WTC11 (cell line): ENCODE measurements at regions not wholly inside any gene's neighbourhood (a gene's known extent, or its start where the extent isn't known, plus 50 kb on each side); places are given as distances from the start of the nearest gene placed in this dataset.
A peak's percentile ranks its signal among the peaks of the same experiment; 100 is the strongest.

Experiments used
- ATAC-seq: fragments of 200-7000 bp; cut with Tn5 transposase; 2 replicates; pipeline ENCODE4 v1.10.0; 2021; ENCODE audit warnings: mild to moderate bottlenecking, moderate library complexity
- CTCF ChIA-PET: fragments of 300-600 bp; sonication (Branson Sonifier 250); formaldehyde crosslinking; loops from one replicate; lab custom pipeline; 2021; ENCODE audit warnings: antibody characterized with exemption; lab: Charles Lee
- POLR2A ChIA-PET: fragments of 350-600 bp; sonication (Branson Sonifier 250); formaldehyde crosslinking; loops from one replicate; lab custom pipeline; 2021; ENCODE audit warnings: antibody characterized with exemption; lab: Charles Lee
- DNase-seq: peaks from one replicate; pipeline ENCODE4 v3.0.0; 2021; ENCODE audit warnings: low spot score
- H3K27ac Mint-ChIP-seq: 2 replicates; pipeline ENCODE4 v1.8.0; 2021; ENCODE audit warnings: mixed read lengths
- H3K27me3 Mint-ChIP-seq: 2 replicates; pipeline ENCODE4 v1.8.0; 2021; ENCODE audit warnings: low read depth, mild to moderate bottlenecking, moderate library complexity, mixed read lengths
- H3K36me3 Mint-ChIP-seq: 2 replicates; pipeline ENCODE4 v1.8.0; 2021; ENCODE audit warnings: mixed read lengths
- H3K4me1 Mint-ChIP-seq: 2 replicates; pipeline ENCODE4 v1.8.0; 2022; ENCODE audit warnings: mixed read lengths
- H3K4me3 Mint-ChIP-seq: 2 replicates; pipeline ENCODE4 v1.8.0; 2021; ENCODE audit warnings: mild to moderate bottlenecking, moderate library complexity, mixed read lengths
- H3K9me3 Mint-ChIP-seq: 2 replicates; pipeline ENCODE4 v1.8.0; 2021; ENCODE audit warnings: mixed read lengths
- CREB1 ChIP-seq: sonication (generic); formaldehyde crosslinking; IDR thresholded peaks from 2 replicates; pipeline ENCODE4 v1.8.0; 2023; ENCODE audit warnings: mild to moderate bottlenecking, missing genetic modification reagents
- CREM ChIP-seq: sonication (generic); formaldehyde crosslinking; IDR thresholded peaks from 2 replicates; pipeline ENCODE4 v1.8.1; 2022; ENCODE audit warnings: mild to moderate bottlenecking, missing genetic modification reagents, moderate library complexity
- ELF4 ChIP-seq: sonication (generic); formaldehyde crosslinking; IDR thresholded peaks from 2 replicates; pipeline ENCODE4 v1.8.1; 2022; ENCODE audit warnings: low read depth, mild to moderate bottlenecking, moderate library complexity, missing genetic modification reagents
- EMX1 ChIP-seq: fragments of 250-450 bp; sonication (Bioruptor Pico); IDR thresholded peaks from 2 replicates; pipeline ENCODE4 v1.8.0; 2021; ENCODE audit warnings: mild to moderate bottlenecking
- IRF1 ChIP-seq: sonication (generic); formaldehyde crosslinking; IDR thresholded peaks from 2 replicates; pipeline ENCODE4 v1.8.0; 2023; ENCODE audit warnings: missing genetic modification reagents
- JAZF1 ChIP-seq: fragments of 250-450 bp; sonication (Bioruptor Pico); IDR thresholded peaks from 2 replicates; pipeline ENCODE4 v1.9.0; 2021; ENCODE audit warnings: moderate library complexity, mild to moderate bottlenecking, inconsistent platforms
- JUN ChIP-seq: sonication (generic); formaldehyde crosslinking; IDR thresholded peaks from 2 replicates; pipeline ENCODE4 v1.8.0; 2023; ENCODE audit warnings: mild to moderate bottlenecking, missing genetic modification reagents
- KAT7 ChIP-seq: sonication (generic); formaldehyde crosslinking; IDR thresholded peaks from 2 replicates; pipeline ENCODE4 v1.8.1; 2023; ENCODE audit warnings: missing genetic modification reagents, mild to moderate bottlenecking, borderline replicate concordance
- MYBL2 ChIP-seq: sonication (generic); formaldehyde crosslinking; IDR thresholded peaks from 2 replicates; pipeline ENCODE4 v1.8.1; 2023; ENCODE audit warnings: mild to moderate bottlenecking, moderate library complexity, missing genetic modification reagents
- NR3C1 ChIP-seq: sonication (generic); formaldehyde crosslinking; conservative IDR thresholded peaks from 2 replicates; pipeline ENCODE4 v1.8.1; 2023; ENCODE audit warnings: low read depth, mild to moderate bottlenecking, missing genetic modification reagents
- RELA ChIP-seq: sonication (generic); formaldehyde crosslinking; IDR thresholded peaks from 2 replicates; pipeline ENCODE4 v1.8.1; 2022; ENCODE audit warnings: missing genetic modification reagents, mild to moderate bottlenecking, borderline replicate concordance
- RORB ChIP-seq: fragments of 250-450 bp; sonication (Bioruptor Pico); IDR thresholded peaks from 2 replicates; pipeline ENCODE4 v1.9.0; 2021; ENCODE audit warnings: mild to moderate bottlenecking
- ZBTB21 ChIP-seq: sonication (generic); formaldehyde crosslinking; IDR thresholded peaks from 2 replicates; pipeline ENCODE4 v1.8.1; 2023; ENCODE audit warnings: mild to moderate bottlenecking, missing genetic modification reagents, borderline replicate concordance
- ZNF121 ChIP-seq: sonication (generic); formaldehyde crosslinking; IDR thresholded peaks from 2 replicates; pipeline ENCODE4 v1.8.0; 2023; ENCODE audit warnings: missing genetic modification reagents
- ZNF263 ChIP-seq: sonication (generic); formaldehyde crosslinking; IDR thresholded peaks from 2 replicates; pipeline ENCODE4 v1.8.1; 2022; ENCODE audit warnings: low read depth, mild to moderate bottlenecking, moderate library complexity, missing genetic modification reagents
- ZNF317 ChIP-seq: sonication (generic); formaldehyde crosslinking; IDR thresholded peaks from 2 replicates; pipeline ENCODE4 v1.8.1; 2023; ENCODE audit warnings: low read depth, mild to moderate bottlenecking, moderate library complexity, missing genetic modification reagents, borderline replicate concordance
- ZNF416 ChIP-seq: fragments of 250-450 bp; sonication (Bioruptor Pico); IDR thresholded peaks from 2 replicates; pipeline ENCODE4 v1.9.0; 2021; ENCODE audit warnings: mild to moderate bottlenecking, inconsistent platforms
- ZNF425 ChIP-seq: fragments of 250-450 bp; sonication (Bioruptor Pico); conservative IDR thresholded peaks from 2 replicates; pipeline ENCODE4 v1.9.0; 2021; ENCODE audit warnings: mild to moderate bottlenecking
- ZNF512 ChIP-seq: sonication (generic); formaldehyde crosslinking; IDR thresholded peaks from 2 replicates; pipeline ENCODE4 v1.8.1; 2022; ENCODE audit warnings: missing genetic modification reagents, borderline replicate concordance
- TF ChIP-seq, protein P1 (sequence below): fragments of 250-450 bp; sonication (Bioruptor Pico); IDR thresholded peaks from 2 replicates; pipeline ENCODE4 v1.8.0; 2021; ENCODE audit warnings: mild to moderate bottlenecking
- TF ChIP-seq, protein P2 (sequence below): sonication (generic); formaldehyde crosslinking; IDR thresholded peaks from 2 replicates; pipeline ENCODE4 v1.8.1; 2022; ENCODE audit warnings: low read depth, missing genetic modification reagents, borderline replicate concordance
- TF ChIP-seq, protein P3 (sequence below): sonication (generic); formaldehyde crosslinking; IDR thresholded peaks from 2 replicates; pipeline ENCODE4 v1.8.1; 2022; ENCODE audit warnings: low read depth, mild to moderate bottlenecking, moderate library complexity, missing genetic modification reagents, borderline replicate concordance

GRCh38 chr3:72280876-72281275 is 495.9 kb upstream of the PROK2 start:
- H3K4me3 Mint-ChIP-seq = no peak overlapping the region
- CTCF ChIA-PET = interaction anchor here (0.5 kb wide), 1 partner anchor 1081 kb away, joined by 3 read pairs; no protein-coding TSS in a partner anchor
- TF ChIP-seq ELF4 (CRISPR knock-in tag) (no peak), JUN (CRISPR knock-in tag) (no peak), KAT7 (CRISPR knock-in tag) (no peak), CREB1 (no peak)
- TF ChIP-seq, all 79 proteins: peak for 0
- no peaks in the 10 kb centered on the region for H3K4me1 Mint-ChIP-seq
- H3K36me3 Mint-ChIP-seq = no peaks in the 10 kb centered on the region
- peaks cover 14% of the 10 kb centered on the region for H3K9me3 Mint-ChIP-seq
- H3K27me3 Mint-ChIP-seq = no peaks in the 10 kb centered on the region
- H3K27ac Mint-ChIP-seq = no peak overlapping the region
- DNase-seq (no peak), ATAC-seq (no peak)
- POLR2A ChIA-PET = no interaction called here

DNA sequence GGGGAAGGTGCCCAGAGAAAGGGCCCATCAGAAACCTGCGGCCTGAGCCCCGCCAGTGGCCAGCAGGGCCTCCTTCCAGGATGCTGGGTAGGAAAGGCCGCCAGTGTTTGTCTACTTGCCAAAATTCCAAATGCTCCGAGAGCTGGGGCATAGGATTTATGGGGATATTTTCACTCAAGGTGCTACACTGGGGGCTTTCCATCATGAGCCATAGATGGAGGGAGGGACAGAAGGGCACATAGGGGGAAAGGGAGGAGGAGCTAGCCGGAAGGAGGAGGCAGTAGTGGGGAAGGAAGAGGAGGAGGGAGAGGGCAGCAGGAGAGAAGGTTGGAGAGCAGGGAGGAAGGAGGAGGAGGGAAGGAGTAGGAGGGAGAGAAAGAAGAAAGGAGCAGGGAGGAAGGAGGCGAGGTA is 494.7 kb upstream of the PROK2 start:
- Mint-ChIP-seq H3K4me3 (no peak overlapping the region), H3K36me3 (no peaks in the 10 kb centered on the region), H3K4me1 (peaks cover 5% of the 10 kb centered on the region; the same call in 1 of the 2 replicates), H3K27me3 (no peaks in the 10 kb centered on the region; the same call in 1 of the 2 replicates), H3K9me3 (peaks cover 14% of the 10 kb centered on the region), H3K27ac (no peak overlapping the region)
- DNase-seq (no peak), ATAC-seq (peak; percentile 53; the same call in 1 of the 2 replicates)
- TF ChIP-seq MYBL2 (no peak), ZNF263 (CRISPR knock-in tag) (peak; percentile 84)
- ChIA-PET POLR2A (interaction anchor here (0.6 kb wide), 1 partner anchor 469 kb away, joined by 3 read pairs; no protein-coding TSS in a partner anchor), CTCF (interaction anchor here (1.2 kb wide), 1 partner anchor 324 kb away, joined by 5 read pairs; no protein-coding TSS in a partner anchor)

DNA sequence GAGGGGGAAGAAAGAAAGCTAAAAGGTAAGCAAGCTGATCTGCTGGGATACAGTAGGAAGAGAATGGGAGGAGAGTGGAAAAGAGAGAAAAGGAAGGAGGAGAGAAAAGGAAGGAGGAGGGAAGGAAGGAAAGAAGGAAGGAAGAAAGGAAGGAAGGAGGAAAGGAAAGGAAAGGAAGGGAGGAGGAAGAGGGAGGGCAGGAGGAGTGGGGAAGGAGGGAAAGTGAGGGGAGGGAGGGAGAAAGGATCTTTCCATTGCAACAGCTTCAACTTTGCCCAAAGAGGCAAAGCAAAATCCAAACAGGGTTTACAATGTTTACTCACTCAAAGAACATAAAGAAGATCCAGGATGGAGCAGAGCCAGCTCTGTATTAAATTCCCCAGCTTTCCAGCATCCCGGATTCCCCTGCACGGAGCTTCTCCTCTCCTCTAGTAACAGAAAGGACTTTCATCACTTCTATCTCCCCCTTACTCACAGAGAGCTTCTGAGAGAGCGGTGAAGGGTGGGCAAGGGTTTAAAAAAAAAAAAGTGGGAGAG is 494.2 kb upstream of the PROK2 start:
- Mint-ChIP-seq H3K36me3 (no peaks in the 10 kb centered on the region), H3K4me1 (peaks cover 9% of the 10 kb centered on the region), H3K27me3 (no peaks in the 10 kb centered on the region; the same call in 1 of the 2 replicates), H3K4me3 (no peak overlapping the region), H3K9me3 (peaks cover 14% of the 10 kb centered on the region), H3K27ac (no peak overlapping the region)
- DNase-seq (no peak), ATAC-seq (no peak)
- TF ChIP-seq RORB (CRISPR knock-in tag) = no peak
- TF ChIP-seq ZNF512 (CRISPR knock-in tag) = no peak
- TF ChIP-seq ZNF317 (CRISPR knock-in tag) = no peak
- TF ChIP-seq EMX1 (CRISPR knock-in tag) = no peak
- TF ChIP-seq, protein P1, sequence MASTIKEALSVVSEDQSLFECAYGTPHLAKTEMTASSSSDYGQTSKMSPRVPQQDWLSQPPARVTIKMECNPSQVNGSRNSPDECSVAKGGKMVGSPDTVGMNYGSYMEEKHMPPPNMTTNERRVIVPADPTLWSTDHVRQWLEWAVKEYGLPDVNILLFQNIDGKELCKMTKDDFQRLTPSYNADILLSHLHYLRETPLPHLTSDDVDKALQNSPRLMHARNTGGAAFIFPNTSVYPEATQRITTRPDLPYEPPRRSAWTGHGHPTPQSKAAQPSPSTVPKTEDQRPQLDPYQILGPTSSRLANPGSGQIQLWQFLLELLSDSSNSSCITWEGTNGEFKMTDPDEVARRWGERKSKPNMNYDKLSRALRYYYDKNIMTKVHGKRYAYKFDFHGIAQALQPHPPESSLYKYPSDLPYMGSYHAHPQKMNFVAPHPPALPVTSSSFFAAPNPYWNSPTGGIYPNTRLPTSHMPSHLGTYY (CRISPR knock-in tag) = no peak
- TF ChIP-seq IRF1 (CRISPR knock-in tag) = no peak
- no peak for TF ChIP-seq ZNF121 (CRISPR knock-in tag)
- TF ChIP-seq, protein P2, sequence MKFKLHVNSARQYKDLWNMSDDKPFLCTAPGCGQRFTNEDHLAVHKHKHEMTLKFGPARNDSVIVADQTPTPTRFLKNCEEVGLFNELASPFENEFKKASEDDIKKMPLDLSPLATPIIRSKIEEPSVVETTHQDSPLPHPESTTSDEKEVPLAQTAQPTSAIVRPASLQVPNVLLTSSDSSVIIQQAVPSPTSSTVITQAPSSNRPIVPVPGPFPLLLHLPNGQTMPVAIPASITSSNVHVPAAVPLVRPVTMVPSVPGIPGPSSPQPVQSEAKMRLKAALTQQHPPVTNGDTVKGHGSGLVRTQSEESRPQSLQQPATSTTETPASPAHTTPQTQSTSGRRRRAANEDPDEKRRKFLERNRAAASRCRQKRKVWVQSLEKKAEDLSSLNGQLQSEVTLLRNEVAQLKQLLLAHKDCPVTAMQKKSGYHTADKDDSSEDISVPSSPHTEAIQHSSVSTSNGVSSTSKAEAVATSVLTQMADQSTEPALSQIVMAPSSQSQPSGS (CRISPR knock-in tag) = no peak
- no peak for TF ChIP-seq ZNF416 (CRISPR knock-in tag)
- TF ChIP-seq, protein P3, sequence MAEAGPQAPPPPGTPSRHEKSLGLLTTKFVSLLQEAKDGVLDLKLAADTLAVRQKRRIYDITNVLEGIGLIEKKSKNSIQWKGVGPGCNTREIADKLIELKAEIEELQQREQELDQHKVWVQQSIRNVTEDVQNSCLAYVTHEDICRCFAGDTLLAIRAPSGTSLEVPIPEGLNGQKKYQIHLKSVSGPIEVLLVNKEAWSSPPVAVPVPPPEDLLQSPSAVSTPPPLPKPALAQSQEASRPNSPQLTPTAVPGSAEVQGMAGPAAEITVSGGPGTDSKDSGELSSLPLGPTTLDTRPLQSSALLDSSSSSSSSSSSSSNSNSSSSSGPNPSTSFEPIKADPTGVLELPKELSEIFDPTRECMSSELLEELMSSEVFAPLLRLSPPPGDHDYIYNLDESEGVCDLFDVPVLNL (CRISPR knock-in tag) = no peak
- no peak for TF ChIP-seq JAZF1
- TF ChIP-seq ZNF425 = no peak
- no peak for TF ChIP-seq RELA (CRISPR knock-in tag)
- TF ChIP-seq ZBTB21 = no peak
- TF ChIP-seq CREM (CRISPR knock-in tag) = no peak
- no peak for TF ChIP-seq NR3C1 (CRISPR knock-in tag)
- CTCF ChIA-PET = interaction anchor here (1.2 kb wide), 1 partner anchor 324 kb away, joined by 5 read pairs; no protein-coding TSS in a partner anchor
- POLR2A ChIA-PET = no interaction called here
